Adipocyte (in vitro differentiated cells): ENCODE measurements at regions not wholly inside any gene's neighbourhood (a gene's known extent, or its start where the extent isn't known, plus 50 kb on each side); places are given as distances from the start of the nearest gene placed in this dataset.

Experiments
- DNase-seq: peaks from one replicate; pipeline ENCODE4 v3.0.0-alpha.2; 2015; ENCODE audit warnings: low read depth
- H3K27me3 ChIP-seq: replicated peaks from 2 replicates; pipeline ENCODE4 v1.7.0; 2013; ENCODE audit warnings: mild to moderate bottlenecking, low read length, moderate library complexity; ENCODE audit not compliant: control insufficient read depth, insufficient read depth
- H3K36me3 ChIP-seq: 2 replicates; pipeline ENCODE4 v1.7.0; 2013; ENCODE audit warnings: low read length, mild to moderate bottlenecking, moderate library complexity; ENCODE audit not compliant: control insufficient read depth, insufficient read depth, severe bottlenecking
- H3K4me1 ChIP-seq: 2 replicates; pipeline ENCODE4 v1.7.0; 2013; ENCODE audit warnings: mild to moderate bottlenecking, low read length, moderate library complexity; ENCODE audit not compliant: control insufficient read depth, insufficient read depth
- H3K4me3 ChIP-seq: 2 replicates; pipeline ENCODE4 v1.7.0; 2013; ENCODE audit warnings: mild to moderate bottlenecking, low read length, moderate library complexity
- H3K9ac ChIP-seq: 2 replicates; pipeline ENCODE4 v1.7.0; 2013; ENCODE audit warnings: mild to moderate bottlenecking, low read length, moderate library complexity
- H3K9me3 ChIP-seq: 2 replicates; pipeline ENCODE4 v1.7.0; 2013; ENCODE audit warnings: mild to moderate bottlenecking, low read length, moderate library complexity; ENCODE audit not compliant: control insufficient read depth

GRCh38 chr3:148605521-148605920 is 92.2 kb upstream of the AGTR1 start:
- peak; percentile 59 for DNase-seq
- H3K36me3 ChIP-seq: no peaks in the 10 kb centered on the region
- H3K9ac ChIP-seq: peak overlapping the region; percentile 6
- no peaks in the 10 kb centered on the region for H3K27me3 ChIP-seq
- H3K9me3 ChIP-seq: no peaks in the 10 kb centered on the region
- no peak overlapping the region for H3K4me3 ChIP-seq
- peaks cover 38% of the 10 kb centered on the region for H3K4me1 ChIP-seq

GRCh38 chr3:148606979-148607378 is 90.7 kb upstream of the AGTR1 start:
- no peaks in the 10 kb centered on the region for H3K27me3 ChIP-seq
- H3K4me1 ChIP-seq: peaks cover 38% of the 10 kb centered on the region
- no peak overlapping the region for H3K9ac ChIP-seq
- DNase-seq: peak; percentile 26
- no peak overlapping the region for H3K4me3 ChIP-seq
- no peaks in the 10 kb centered on the region for H3K36me3 ChIP-seq
- no peaks in the 10 kb centered on the region for H3K9me3 ChIP-seq

- H3K27me3 ChIP-seq: no peaks in the 10 kb centered on the region
- H3K36me3 ChIP-seq: no peaks in the 10 kb centered on the region
- DNase-seq: no peak
- no peak overlapping the region for H3K4me3 ChIP-seq
- no peak overlapping the region for H3K9ac ChIP-seq
- H3K9me3 ChIP-seq: no peaks in the 10 kb centered on the region
- peaks cover 38% of the 10 kb centered on the region for H3K4me1 ChIP-seq
These were observed 90.2 kb upstream of the AGTR1 start for GRCh38 chr3:148607491-148607890.

- no peak overlapping the region for H3K9ac ChIP-seq
- no peak for DNase-seq
- no peaks in the 10 kb centered on the region for H3K9me3 ChIP-seq
- no peaks in the 10 kb centered on the region for H3K36me3 ChIP-seq
- H3K27me3 ChIP-seq: no peaks in the 10 kb centered on the region
- H3K4me1 ChIP-seq: peaks cover 17% of the 10 kb centered on the region
- H3K4me3 ChIP-seq: no peak overlapping the region
These were observed 85.4 kb upstream of the AGTR1 start for GRCh38 chr3:148612278-148612677.

GRCh38 chr3:148615382-148615781 is 82.3 kb upstream of the AGTR1 start:
- no peak overlapping the region for H3K9ac ChIP-seq
- H3K9me3 ChIP-seq: no peaks in the 10 kb centered on the region
- H3K4me3 ChIP-seq: no peak overlapping the region
- no peak for DNase-seq
- H3K36me3 ChIP-seq: no peaks in the 10 kb centered on the region
- no peaks in the 10 kb centered on the region for H3K27me3 ChIP-seq
- peaks cover 13% of the 10 kb centered on the region for H3K4me1 ChIP-seq

- Histone ChIP-seq H3K27me3 (no peaks in the 10 kb centered on the region), H3K9me3 (peaks cover 8% of the 10 kb centered on the region), H3K4me3 (no peak overlapping the region), H3K9ac (no peak overlapping the region), H3K36me3 (no peaks in the 10 kb centered on the region), H3K4me1 (no peaks in the 10 kb centered on the region)
- no peak for DNase-seq
These were observed 72.5 kb upstream of the AGTR1 start for GRCh38 chr3:148625095-148625736.

- no peaks in the 10 kb centered on the region for H3K36me3 ChIP-seq
- H3K4me1 ChIP-seq: no peaks in the 10 kb centered on the region
- no peak overlapping the region for H3K9ac ChIP-seq
- H3K9me3 ChIP-seq: peaks cover 8% of the 10 kb centered on the region
- no peak for DNase-seq
- H3K27me3 ChIP-seq: no peaks in the 10 kb centered on the region
- no peak overlapping the region for H3K4me3 ChIP-seq
These were observed 71.7 kb upstream of the AGTR1 start for GRCh38 chr3:148625991-148626390.

- no peaks in the 10 kb centered on the region for H3K27me3 ChIP-seq
- no peak for DNase-seq
- H3K36me3 ChIP-seq: no peaks in the 10 kb centered on the region
- no peaks in the 10 kb centered on the region for H3K4me1 ChIP-seq
- no peak overlapping the region for H3K9ac ChIP-seq
- no peak overlapping the region for H3K4me3 ChIP-seq
- peaks cover 15% of the 10 kb centered on the region for H3K9me3 ChIP-seq
These were observed 68.7 kb upstream of the AGTR1 start for GRCh38 chr3:148629006-148629405.

GRCh38 chr3:148631124-148631903 is 66.4 kb upstream of the AGTR1 start:
- Histone ChIP-seq H3K4me1 (no peaks in the 10 kb centered on the region), H3K9ac (no peak overlapping the region), H3K4me3 (no peak overlapping the region), H3K27me3 (no peaks in the 10 kb centered on the region), H3K9me3 (peaks cover 15% of the 10 kb centered on the region), H3K36me3 (no peaks in the 10 kb centered on the region)
- no peak for DNase-seq

GRCh38 chr3:148641722-148642121 is 56.0 kb upstream of the AGTR1 start:
- no peak for DNase-seq
- no peaks in the 10 kb centered on the region for H3K9me3 ChIP-seq
- H3K4me1 ChIP-seq: peaks cover 32% of the 10 kb centered on the region
- no peaks in the 10 kb centered on the region for H3K36me3 ChIP-seq
- no peak overlapping the region for H3K4me3 ChIP-seq
- H3K27me3 ChIP-seq: no peaks in the 10 kb centered on the region
- no peak overlapping the region for H3K9ac ChIP-seq

- no peak for DNase-seq
- Histone ChIP-seq H3K4me3 (no peak overlapping the region), H3K27me3 (no peaks in the 10 kb centered on the region), H3K9ac (no peak overlapping the region), H3K9me3 (no peaks in the 10 kb centered on the region), H3K36me3 (no peaks in the 10 kb centered on the region), H3K4me1 (peaks cover 36% of the 10 kb centered on the region)
These were observed 55.5 kb upstream of the AGTR1 start for GRCh38 chr3:148642214-148642613.
